ENCODE measurements at regions not wholly inside any gene's neighbourhood (a gene's known extent, or its start where the extent isn't known, plus 50 kb on each side); places are given as distances from the start of the nearest gene placed in this dataset.

DNA sequence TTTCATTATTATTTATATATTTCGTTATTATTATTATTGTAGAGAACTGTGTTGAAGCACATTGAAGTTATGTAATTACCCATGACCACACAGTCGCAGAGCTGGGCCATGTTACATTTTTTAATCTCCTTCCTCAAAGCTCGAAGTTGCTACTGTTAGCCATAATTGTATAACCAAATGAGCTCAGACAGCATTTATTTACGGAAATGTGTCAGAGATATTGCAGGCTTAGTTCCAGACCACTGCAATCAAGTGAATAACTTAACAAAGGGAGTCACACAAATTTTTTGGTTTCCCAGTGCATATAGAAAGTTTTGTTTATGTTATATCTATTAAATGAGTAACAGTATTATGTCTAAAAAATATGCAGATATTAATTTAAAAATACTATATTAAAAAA, 147.1 kb upstream of the SLITRK1 start:
- no peak for DNase-seq (ENCODE audit: low read depth in 4 of 4, low spot score in 1 of 4)

DNA sequence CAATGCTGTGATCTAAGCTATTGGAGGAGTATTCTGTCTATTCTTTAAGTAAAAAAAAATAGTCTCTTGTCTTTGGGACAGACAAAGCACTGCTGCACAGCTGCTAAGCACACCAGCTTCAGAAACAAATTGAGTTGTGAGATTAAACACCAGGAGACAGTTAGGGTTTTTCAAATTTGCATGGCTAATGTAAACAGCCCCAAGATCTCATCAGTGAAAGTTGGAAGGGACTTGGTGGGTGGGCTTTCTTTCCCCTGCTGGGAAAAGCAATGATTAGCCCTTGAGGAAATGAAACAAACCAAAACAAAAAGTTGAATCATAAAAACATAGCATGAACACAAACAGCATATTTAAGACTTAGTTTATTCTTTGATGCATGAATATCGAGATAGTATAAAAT, 143.6 kb upstream of the SLITRK1 start:
- DNase-seq (ENCODE audit: low read depth in 4 of 4, low spot score in 1 of 4) = no peak

DNA sequence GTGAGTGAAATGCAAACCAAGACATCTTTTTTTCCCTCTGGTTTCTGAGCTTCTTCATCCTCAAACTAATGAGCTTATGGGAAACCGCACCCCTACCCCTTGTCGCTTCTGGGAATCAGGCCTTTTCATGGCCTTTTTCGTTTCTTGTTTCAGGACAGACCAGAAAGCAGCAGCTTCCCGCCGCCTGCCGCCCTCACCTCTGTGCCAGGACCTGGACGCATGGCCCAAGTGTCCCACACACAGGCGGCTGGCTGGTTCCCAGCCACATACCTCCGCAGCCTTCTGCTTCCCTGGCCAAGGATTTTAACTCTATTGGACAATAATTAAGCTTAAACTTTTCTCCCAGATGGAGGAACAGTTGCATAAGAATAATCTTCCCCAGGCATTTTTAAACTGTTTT, 114.1 kb upstream of the SLITRK1 start:
- no peak for DNase-seq (ENCODE audit: low read depth in 4 of 4, low spot score in 1 of 4)

DNA sequence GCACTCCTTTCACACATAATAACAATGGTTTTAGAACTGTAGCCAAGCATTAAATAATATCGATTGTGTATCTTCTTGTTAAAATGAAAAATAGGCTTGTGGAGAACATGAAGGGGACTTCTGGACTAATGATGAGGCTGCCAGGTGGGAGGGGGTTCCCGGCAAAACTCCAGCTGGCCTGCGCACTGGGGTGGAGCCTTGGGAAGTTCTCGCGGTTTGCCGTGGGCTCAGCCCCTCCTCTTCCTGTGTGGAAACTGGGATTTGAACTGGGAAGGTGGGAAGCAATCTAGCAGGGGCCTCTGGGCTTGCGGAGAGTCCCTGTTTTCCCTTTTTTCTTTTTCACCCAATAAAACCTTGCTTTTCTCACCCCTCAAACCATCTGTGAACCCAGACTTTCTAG, 113.7 kb upstream of the SLITRK1 start:
- no peak for DNase-seq (ENCODE audit: low read depth in 4 of 4, low spot score in 1 of 4)

DNA sequence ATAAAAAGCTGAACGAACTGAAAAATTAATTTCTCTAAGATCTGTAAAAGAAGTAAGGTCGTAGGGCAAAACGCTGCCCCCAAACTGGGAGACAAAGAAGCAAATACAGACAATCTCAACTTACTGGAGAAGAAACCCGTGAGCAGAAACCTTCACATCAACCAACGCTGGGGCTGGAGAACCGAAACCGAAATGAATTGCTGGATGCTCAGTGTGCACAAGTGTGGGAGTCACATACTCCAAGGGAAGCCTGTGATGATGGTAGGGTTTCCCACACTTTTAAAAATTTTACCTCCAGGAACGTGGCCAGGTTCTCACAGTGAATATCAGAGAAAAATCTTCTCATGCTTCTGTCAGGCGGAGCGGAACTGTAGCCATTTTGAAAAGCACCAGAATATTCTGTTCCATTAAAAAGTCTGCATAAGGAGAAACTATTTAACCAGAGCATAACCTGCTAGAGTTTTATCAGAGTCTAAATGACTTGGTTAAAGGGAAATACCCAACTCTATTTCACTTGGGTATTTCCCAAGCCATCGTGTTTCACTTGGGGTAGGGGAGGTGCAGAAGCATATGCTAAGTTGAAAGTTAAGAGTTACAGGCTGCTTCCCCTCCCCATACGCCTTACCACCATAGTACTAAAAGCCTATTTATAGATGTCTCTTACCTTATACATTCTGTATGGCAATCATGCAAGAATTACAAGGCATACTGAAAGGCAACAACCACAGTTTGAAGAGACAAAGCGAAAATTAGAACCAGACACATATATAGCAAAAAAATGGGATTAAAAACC, 110.5 kb upstream of the SLITRK1 start:
- no peak for DNase-seq (ENCODE audit: low read depth in 4 of 4, low spot score in 1 of 4)

DNA sequence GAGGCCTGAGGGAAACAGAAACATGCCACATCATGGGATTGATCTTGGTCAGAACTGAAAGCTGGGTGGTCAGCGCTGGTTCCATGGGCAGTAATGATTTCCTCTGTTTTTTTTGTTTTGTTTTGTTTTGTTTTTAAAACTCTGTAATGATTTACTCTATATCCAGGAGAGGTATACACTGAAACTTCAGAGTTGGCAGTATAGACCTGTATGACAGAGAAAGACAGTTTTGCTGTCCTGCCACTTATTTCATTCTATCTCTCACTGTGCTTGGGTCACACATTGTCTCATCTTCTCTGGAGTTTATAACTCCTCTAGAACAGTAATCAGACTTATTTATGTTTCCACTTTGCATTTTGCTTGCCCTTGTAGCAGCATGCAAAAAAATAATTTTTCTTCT, 105.1 kb upstream of the SLITRK1 start:
- no peak for DNase-seq (ENCODE audit: low read depth in 4 of 4, low spot score in 1 of 4)

DNA sequence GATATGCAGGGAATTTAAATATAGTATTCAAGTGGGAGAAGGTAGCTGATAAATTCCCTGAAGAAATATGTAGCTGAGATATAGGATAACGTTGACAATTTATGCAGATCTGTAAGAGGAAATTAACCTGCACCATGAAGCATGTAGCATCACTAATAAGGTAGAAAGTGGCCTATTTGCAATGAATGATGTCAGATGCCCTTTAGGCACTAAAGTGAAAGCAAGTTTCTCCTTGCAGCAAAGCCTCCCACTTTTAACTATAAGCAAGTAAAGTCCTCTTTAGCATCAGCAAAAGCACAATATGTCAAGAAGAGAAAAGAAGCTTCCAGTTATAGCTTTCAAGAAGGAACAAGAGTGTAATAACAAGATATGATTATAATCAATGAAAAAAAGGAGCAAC, 102.5 kb upstream of the SLITRK1 start:
- DNase-seq (ENCODE audit: low read depth in 4 of 4, low spot score in 1 of 4) = no peak

DNA sequence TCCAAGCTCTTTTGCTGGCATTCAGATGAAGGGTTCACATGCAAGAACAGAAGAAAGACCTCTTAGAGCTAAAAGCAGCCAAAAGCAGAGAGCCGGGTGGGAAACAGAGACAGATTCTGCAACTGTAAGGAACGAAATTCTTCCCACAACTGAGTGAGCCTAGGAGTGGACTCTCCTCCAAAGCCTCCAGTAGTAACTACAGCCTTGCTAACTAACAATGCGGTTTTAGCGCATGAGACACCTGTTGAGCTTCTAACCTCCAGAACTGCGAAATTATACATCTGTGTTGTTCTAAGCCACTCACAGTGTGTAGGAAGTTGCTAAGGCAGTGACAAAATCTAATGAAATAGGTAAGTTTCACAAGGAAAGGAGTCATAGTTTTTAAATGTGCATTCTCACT, 98.1 kb upstream of the SLITRK1 start:
- no peak for DNase-seq (ENCODE audit: low read depth in 4 of 4, low spot score in 1 of 4)

DNA sequence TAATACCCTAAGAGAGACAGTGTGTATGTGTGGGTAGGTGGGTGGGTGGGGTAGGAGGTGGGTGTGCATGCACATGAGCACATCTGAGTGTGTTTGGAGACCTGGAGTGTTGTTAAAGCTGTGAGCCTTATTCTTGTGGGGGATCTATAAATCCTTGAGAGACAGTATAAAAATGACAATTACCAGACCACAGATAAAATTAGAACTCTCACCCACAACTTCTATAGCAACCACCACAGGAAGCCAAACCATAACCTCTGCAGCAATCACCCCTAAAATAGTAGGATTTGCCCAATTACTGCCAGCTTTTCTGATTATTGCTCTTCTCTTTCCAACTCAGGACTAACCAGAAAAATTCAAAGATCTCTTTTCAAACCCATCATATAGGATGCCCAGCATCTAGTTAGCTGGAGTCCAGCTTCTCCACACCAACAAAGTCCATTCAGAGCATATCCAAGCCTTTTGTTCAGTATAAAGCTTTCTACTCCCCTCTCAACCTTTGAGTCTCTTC, 93.4 kb upstream of the SLITRK1 start:
- DNase-seq (ENCODE audit: low read depth in 4 of 4, low spot score in 1 of 4) = no peak

DNA sequence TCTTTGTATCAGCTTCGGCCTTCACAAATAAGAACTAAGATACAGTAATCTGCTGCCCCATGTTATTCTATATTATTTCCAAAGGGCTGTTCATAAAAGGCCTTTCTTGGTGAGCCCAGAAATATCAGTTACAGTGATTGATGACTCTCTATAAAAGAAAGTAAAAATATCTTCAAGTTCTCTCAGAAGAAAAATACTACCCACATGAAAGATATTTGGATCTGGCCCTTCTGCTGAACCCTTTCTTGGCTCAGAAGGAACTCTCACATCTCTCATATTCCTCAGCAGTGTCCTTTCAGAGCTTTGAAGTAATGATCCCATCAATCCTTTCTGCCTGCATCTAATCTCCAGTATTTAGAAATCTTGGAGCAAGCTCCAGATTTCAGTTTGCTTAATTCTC, 76.3 kb upstream of the SLITRK1 start:
- no peak for DNase-seq (ENCODE audit: low read depth in 4 of 4, low spot score in 1 of 4)

DNA sequence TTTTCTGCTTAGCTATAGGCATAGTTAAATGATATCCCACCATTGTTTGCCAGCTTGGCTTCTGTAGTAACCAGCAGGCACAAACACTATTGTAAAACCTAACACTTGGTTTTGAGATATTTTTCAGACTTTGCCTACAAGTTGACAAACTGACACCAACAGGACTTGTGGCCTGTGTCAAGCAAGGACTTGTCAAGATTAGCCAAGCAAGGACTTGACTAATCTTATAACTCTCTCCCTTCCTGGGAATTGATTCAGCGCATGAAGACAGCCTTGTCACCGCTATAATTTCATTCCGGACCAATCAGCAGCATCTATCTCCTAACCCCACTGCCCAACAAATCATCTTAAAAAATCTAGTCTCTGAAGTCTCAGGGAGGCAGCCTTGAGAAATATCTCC, 72.7 kb upstream of the SLITRK1 start:
- DNase-seq (ENCODE audit: low read depth in 4 of 4, low spot score in 1 of 4) = no peak

DNA sequence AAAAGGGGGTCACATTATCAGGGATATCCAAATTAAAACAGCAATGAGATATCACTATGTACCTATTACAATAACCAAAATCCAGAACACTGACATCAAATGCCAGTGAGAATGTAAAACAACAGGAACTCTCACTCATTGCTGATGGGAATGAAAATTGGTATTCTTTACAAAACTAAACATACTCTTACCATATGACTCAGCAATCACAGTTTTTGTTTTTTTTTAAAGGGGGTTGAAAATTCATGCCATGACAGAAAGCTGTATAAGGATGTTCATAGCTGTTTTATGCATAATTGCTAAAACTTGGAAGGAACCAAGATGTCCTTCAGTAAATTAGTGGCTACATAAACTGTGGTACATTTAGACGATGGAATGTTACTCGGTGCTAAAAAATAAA, 71.6 kb upstream of the SLITRK1 start:
- DNase-seq (ENCODE audit: low read depth in 4 of 4, low spot score in 1 of 4) = no peak

DNA sequence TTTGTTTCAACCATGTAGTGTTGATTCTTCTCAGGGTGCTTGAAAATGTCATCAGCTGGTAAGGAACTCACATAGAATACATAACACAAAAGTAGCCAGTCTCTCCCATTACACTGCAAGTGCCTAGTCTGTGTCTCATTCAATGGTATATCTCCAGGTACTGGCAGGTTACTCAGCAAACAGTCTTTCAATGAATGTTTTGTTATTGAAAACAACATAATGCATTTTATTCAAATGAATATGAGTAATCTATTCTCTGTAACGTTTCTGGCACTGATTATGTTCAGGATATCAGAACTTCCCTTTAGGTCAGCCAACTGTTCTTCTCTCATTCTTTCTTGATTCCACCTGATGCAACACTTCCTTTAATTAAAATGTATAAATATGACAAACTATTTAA, 68.0 kb upstream of the SLITRK1 start:
- no peak for DNase-seq (ENCODE audit: low read depth in 4 of 4, low spot score in 1 of 4)

DNA sequence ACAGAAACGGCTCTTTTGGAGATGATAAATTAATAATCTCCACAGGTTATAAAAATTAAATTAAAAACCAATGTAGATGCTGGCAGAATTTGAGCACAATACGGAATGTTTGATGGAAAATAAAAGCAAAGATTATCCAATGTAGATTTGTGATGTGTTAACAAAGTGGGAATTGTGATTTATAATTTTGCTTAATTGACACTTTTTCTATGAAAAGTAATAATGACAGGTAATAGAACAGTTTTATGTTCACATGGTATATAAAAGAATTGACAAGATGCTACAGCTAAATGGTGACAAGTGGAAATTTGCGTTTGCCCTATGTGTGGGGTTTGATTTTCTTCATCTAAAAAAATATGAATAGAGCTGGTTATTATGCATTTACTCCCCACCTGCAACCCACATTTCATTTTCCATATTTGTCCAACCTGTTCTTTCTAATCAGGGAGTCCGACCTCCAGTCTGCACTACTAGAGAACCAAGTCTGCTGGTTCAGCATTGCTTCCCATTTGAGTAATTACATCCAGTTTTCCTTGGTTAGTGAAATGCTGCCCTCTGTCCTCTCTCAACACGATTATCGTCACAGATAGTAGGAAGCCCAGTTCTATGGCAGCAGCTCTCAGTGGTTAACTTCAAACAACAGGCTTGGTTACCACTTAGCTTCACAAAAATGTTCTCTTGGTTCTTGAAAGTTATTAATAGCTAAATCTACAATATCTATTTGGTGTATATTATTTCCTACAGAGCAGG, 61.4 kb upstream of the SLITRK1 start:
- no peak for DNase-seq (ENCODE audit: low read depth in 4 of 4, low spot score in 1 of 4)

DNA sequence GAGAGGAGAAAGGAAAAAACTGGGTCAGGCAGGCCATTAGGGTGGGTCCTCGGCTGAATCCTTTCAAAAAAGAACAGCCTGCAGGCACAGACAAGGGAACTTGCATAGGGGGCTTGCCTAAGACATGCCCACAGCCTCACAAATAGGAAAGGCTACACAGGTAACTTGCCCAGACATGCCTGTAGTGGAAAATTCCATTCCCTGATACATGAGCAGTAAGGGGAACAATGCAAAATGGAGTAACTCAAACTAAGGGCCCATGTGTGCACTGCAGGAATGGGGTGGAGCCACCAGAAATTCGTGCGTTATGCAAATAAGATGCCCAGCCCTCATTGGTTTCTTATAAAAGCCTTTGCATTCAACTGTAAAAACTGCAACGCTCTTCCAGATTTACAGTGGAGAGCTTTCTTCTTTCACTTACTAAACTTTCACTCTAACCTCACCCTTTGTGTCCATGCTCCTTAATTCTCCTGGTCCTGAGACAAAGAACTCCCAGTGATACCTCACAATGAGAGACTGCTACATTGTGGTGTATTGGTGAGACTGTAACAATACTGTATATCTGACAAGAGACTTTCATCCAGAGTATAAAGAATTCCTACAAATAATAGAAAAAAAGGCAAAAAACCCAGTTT, 59.5 kb upstream of the SLITRK1 start:
- no peak for DNase-seq (ENCODE audit: low read depth in 4 of 4, low spot score in 1 of 4)

DNA sequence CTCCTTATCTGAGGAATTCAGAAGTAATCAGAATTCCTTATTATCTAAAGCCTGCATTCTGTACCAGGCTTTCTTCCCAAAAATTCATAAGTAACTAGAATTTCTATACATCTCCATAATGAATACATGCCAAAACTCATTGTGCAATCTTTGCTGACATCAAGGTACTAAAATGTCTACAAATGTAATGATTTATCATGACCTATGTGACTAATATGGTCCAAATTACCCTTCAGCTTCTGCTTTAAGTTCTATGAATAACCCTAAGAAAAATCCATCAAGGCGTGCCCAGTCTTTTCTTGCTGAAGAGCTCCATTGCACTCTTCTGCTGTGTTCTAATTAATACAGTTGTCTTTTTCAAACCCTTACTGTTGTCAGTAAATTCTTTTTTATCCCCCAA, 58.5 kb upstream of the SLITRK1 start:
- no peak for DNase-seq (ENCODE audit: low read depth in 4 of 4, low spot score in 1 of 4)

DNA sequence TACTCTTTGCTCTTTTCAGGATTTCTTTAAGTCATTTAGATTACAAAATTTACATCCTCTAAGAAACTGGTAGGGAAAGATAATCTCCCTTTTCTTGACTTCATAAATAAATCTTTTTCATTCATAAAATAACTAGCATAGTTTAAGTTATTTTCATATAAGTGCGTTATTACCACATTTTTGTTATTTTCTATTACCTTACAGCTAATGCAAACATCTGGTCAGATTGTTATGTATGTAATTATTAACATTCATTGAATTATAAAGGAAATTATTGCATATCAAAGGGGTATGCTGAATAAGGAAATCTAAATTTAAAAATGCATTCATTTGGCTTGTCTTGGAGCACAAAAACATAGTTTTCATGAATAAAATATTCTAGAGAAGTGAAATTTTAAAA, 55.3 kb upstream of the SLITRK1 start:
- no peak for DNase-seq (ENCODE audit: low read depth in 4 of 4, low spot score in 1 of 4)

DNA sequence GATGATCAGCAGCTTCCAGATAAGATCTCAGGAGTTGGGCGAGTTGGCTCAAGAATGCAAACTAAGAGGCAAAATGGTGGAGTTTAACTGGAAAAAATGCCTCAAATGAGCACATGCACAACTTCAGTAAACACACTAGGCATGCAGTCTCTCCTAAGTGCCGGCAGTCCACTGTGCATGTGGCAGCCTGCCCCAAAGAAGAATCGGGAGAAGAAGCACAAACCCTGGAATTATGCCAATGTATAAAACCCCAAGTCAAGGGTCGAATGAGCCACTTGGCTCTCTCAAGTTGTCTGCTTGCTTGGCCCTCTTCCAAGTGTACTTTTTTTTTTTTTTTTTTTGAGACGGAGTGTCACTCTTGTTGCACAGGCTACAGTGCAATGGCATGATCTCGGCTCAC, 53.3 kb upstream of the SLITRK1 start:
- DNase-seq (ENCODE audit: low read depth in 4 of 4, low spot score in 1 of 4) = no peak

Measured in stimulated activated CD4-positive, alpha-beta T cell treated with anti-CD3 and anti-CD28 coated beads, Interleukin-1b, Interleukin-23, amount 100 ng/mL, for 24 hours (primary cell).